NCI-H1417 (cell line): ENCODE measurements at regions not wholly inside any gene's neighbourhood (a gene's known extent, or its start where the extent isn't known, plus 50 kb on each side); places are given as distances from the start of the nearest gene placed in this dataset.
"Not testable (repeated sequence)": the region's sequence is repeated elsewhere in the genome, so short reads cannot be mapped to it uniquely, and the experiment has no call there.

ENCODE experiments used
- DNase-seq, 3 experiments: peaks; one replicate each; lab custom pipeline; 2025; lab: John Stamatoyannopoulos, UW

DNA sequence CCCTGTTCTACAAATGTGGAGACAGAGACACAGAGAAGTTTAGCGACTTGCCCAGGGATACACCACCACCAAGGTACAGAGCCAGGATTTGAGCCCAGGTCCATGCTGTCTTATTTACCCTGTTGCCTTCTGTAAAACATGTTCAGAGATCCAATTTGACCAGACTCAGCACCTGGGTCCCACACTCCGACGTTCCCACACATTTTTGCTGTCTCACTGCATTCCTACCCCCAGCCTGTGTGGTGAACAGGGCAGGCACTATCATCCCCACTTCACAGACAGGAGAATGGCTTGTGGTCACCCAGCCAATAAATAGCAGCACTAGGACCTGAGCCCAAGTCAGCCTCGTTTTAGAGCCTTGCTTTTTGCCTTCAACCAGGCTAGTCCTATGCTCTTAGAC lies 102.8 kb downstream of the PJA1 start:
- DNase-seq = no peak

DNA sequence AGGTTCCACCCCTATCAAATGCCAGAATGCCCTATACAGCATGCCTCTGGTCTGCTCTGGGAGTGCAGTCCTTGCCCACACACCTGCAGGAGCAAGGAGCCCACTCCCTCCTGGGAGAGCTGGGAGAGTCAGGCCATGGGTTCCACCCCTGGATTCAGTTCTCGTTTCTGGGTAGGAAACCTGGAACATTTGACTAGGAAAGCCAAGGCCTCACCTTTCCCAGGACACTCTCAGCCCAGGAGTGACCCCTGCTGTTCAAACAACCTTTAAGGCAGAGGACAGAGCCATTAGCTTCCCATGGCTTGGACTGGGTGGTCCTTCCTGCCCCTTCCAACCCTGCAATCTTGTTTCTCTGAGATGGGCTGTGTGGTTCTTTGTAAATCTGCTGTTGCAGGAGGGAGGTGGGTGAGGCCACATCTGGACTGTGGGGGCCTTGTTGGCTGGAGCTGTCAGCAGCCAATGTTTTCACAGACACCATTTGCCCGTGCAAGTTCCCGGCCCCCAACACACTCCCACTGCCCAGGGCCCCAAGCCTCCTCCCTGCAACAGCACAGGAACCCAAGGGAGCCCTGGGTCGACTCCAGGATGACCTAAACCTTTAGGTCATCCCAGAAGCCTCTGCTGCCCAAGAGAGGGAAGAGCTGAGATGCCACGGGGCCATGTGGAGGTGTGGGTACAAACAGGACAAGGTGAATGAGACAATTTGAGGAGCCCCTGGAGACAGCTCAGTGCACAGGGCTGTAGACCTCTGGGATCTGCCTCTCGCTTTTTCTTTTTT lies 104.4 kb downstream of the PJA1 start:
- peak in 1 of 3 experiments; percentile 20 for DNase-seq

DNA sequence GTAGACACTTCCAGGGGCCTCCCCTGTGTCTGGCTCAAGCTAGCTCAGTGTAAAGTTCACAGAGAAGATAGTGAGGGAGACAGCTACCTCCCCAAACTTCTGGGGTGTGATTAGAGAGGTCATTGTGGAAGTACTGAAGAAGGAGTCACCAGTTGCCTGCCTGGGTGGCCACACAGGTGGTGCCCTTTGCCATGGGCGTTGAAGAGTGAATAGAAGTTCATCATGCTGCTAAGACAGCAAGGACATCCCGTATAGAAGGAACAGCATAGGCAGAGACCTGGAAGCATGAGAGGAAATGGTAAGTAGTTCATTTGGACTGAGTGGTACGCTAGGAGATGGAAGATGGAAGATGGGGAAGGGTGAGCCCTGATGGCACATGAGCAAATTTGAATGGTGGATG lies 110.1 kb downstream of the PJA1 start:
- DNase-seq = no peak

DNA sequence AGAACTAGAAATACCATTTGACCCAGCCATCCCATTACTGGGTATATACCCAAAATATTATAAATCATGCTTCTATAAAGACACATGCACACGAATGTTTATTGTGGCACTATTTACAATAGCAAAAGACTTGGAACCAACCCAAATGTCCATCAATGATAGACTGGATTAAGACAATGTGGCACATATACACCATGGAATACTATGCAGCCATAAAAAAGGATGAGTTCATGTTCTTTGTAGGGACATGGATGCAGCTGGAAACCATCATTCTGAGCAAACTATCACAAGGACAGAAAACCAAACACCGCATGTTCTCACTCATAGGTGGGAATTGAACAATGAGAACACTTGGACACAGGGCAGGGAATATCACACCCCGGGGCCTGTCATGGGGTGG lies 110.8 kb downstream of the PJA1 start:
- DNase-seq = not testable (repeated sequence)

DNA sequence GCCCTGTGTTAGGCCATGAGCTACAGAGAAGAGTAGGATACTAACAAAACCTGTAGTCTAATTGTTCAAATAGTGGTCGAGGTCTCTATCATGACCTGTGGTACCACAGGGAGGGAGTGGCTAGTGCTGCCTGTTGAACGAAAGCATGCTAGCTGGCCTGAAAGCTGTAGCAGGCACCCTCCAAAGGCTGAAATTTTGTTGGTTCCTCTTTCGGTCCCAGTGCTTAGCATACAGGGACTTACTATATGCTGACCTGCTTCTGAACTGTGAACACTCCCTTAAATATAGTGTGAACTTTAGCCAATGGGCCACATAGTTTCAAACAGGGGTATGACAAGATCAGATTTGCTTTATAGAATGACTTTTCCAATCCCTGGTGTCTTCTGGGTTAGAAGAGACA lies 113.4 kb downstream of the PJA1 start:
- no peak for DNase-seq

DNA sequence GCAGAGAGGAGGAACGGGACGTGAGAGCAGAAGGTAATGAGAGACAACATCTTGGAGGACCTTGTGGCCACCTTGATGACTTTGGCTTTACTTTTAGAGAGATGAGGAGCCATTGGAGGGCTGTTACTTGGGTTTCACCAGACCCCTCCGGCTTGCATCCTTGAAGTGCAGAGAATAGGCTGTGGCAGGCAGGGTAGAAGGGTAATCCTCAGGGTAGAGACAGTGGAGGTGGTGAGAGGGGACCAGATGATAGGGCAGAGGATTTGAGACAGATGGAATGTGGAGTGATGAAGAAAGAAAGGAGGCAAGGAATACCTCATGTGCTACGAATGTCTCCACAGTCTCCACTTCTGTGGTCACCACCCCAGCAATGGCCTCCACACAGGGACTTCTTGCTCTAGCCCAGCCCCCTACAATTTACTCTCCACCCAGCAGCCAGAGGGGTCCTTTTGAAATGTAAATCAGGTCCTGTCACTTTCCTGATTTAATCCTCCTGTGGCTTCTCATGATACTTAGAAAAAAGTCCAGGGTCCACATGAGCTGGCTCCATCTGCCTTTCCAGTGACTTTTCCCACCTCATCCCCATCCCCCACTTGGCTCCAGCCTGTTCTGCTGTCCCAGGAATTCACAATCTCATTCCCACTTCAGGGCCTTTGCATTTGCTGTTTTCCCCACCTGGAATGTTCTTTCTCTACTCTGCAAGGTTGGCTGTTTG lies 115.0 kb downstream of the PJA1 start:
- DNase-seq = no peak

DNA sequence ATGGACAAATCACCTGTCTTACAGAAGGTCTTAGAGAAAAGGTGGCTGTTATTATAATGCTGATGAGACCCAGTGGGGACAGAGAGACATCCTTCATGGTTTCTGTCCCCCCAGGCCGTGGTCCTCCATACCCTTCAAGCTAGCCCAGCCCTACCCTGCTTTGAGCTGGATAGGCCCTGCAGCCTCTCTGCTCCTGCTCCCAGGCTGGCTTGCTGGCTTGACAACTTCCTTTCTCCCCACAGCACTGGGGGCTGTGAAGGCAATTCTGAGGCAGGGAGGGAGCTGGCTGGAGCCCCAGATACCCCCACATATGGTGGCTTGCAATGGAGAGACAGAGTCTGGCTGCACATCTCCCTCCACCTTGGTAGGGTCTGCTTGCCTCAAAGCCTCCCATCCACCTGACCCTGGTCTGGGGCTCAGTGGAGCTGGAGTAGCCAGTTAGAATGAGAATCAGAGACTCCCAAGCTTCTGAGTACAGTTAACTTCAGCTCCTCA lies 118.2 kb downstream of the PJA1 start:
- no peak for DNase-seq

DNA sequence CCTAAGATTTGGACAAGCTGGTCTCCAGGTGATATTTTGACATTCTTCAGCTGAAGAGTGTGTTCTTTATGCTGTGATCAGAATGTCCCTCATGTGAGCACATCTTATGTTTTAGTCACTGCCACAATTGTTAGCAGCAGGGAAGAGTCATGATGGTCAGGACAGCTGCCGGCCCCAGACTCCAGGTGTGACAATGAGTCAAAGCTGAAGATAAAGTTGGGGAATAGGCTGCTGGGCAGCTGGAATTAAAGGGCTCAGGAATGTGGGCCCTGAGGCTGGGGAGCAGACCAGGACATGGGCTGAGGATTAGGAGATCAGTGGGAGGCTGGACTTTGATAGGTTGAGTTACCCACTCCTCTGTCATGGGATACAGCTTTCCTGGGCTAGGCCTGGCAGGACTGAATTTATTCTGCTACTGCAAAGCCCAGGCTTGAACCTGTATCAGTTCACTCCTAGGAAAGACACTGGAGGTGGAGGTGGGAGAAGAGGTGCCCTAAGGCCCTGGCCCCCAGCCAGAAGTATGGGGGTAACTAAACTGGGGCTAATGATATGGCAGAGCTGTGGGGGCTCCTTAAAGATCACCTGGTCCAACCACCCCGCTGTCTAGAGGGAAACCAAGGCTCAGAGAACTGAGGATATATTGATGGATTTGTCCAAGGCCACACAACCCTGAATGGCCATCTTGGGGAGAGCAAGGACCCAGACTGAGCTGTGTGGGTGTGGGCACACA lies 119.5 kb downstream of the PJA1 start:
- no peak for DNase-seq

DNA sequence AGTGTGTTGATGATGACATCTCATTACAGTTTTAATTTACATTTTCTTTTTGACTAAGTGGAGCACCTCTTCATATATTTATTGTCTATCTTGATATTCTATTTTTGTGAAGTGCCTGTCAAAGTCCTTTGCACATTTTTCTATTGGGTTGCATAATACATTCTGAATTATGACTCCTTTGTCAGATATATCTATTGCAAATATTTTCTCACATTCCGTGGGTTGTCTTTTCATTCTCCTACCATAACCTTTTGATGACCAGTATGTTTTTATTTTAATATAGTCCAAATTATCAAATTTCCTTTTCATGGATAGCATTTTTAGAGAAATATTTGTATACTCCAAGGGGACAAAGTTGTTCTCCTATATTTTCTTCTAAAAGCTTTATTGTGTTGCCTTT lies 126.4 kb downstream of the PJA1 start:
- DNase-seq = no peak

DNA sequence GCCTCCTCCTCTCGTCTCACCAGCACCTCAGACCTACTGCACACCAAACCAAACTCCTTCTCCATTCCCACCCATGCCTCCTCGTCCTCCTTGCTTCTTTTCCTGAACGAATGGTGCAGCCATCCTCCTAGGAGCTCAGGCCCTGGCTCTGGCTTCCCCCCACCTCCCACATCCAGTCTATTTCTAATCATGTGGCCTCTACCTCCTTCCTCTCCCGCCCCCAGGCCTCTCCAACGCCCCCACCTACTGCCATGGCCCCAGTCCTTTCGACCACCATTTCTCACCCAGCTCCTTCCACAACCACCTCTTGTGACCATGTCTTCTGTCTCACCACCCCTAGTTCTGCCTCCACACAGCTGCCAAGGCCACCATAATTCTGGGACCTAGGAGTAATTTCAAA lies 127.1 kb downstream of the PJA1 start:
- DNase-seq = no peak

DNA sequence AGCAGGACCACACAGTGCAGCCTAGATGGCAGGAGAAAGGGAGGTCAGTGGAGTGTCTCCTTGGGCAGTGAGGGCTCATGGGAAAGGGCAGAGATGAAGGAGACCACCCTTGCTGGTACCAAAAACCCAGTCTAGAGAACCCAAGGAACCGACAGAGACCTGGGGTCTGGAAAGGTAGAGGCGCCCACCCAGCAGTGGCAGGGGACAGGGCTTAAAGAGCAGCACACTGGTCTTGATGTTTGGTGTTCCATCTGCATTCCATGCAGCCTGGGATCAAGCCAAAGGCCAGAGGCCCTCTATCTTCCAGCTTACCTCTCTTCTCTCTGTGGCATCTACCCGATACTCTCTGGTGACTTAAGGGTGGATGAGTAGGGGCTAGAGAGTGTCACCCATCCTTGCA lies 127.5 kb downstream of the PJA1 start:
- DNase-seq = no peak

DNA sequence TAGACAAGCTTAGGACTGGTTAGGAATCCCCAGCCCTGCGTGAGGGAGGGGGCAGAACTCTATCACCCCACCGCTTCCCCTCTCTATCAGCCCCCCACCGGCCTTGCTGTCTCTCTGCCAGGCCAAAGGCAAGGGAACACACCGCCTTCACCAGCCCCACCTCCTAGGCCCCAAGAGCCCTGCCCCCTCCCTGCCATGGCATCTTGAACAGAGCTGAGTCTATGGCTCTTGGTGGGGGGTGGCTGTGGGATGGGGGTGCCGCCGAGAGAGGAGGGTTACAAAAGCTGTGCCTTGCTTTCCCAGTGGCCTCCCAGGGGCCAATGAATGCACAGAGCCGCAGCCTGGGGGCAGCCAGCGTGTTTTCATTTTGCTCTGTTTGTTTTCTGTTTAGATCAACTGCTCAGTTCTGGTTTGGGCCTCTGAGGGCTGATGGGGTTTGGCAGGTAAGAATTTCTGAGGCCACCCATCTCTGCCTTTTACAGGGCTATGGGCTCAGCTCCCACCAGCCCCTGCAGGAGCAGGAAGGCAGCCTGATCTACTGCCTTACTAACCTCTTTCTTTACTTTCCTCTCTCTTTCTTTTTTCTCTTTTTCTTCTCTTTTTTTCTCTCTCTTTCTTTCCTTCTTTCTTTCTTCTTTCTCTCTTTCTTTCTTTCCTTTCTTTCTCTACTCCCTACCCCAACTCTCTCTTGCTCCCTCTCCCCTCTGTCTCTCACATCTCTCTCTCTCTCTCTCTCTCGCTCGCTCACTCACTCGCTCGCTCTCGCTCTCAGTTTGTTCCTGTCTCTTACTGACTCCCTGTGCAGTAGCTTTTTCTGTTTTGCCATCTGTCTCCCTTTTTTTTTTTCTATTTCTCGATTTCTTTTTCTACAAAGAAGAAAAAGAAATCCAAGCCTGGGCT lies 128.3 kb downstream of the PJA1 start:
- DNase-seq = no peak

DNA sequence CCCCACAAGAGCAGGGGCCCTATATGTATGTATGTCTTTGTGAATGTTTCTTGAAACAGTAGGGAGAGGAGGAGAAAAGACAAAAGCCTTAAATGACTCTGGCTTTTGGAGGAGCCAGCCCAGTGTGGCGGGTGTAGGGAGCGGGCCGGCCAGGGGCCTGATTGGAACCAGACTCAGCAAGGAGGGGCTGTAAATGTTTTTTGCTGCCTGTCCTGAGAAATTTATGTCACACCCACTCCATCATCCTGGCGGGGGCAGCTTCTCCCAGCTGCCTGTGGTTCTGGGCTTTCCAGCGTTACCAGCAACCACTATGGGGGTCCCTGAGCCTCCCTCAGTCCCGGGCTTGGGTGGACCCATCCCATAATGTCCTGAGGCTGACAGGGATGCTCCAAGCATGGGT lies 130.8 kb downstream of the PJA1 start:
- DNase-seq = no peak

DNA sequence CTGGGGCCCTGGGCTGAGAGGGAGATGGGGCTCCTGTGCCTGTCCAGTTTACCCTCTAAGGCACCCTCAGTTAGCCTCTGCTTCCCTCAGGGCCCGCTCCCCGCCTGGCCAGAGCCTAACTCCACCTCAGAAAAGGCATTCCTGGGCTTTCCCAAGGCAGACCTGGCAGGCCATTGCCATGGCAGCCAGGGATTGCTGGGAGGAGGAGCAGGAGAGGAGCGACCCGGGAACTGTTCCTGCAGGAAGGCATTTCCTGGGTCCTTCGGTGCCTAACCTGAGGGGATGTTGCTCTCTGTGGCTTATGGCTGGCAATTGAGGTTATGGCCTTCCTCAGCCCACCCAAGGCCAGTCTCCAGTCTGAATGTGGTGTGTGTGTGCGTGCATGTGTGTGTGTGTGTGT lies 131.3 kb downstream of the PJA1 start:
- DNase-seq = no peak

DNA sequence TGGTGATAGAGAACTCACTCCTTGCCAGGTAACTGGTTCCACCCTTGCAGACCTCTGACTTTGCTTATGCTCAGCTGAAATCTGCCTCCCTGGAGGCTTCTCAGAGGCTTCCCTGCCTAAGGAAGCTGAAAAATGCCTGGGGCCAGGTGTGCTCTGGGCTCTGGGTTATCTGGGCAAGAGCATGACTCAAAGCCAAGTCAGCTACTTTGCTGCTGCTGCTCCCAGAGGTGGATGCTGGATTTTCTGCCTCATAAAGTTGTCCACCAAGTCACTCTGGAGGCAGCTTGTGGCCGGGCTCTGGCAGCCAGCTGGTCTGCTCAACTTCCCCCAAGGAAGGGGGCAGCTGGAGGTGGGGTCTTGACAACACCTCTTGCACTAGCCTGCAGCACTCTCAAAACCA lies 132.7 kb downstream of the PJA1 start:
- no peak for DNase-seq

DNA sequence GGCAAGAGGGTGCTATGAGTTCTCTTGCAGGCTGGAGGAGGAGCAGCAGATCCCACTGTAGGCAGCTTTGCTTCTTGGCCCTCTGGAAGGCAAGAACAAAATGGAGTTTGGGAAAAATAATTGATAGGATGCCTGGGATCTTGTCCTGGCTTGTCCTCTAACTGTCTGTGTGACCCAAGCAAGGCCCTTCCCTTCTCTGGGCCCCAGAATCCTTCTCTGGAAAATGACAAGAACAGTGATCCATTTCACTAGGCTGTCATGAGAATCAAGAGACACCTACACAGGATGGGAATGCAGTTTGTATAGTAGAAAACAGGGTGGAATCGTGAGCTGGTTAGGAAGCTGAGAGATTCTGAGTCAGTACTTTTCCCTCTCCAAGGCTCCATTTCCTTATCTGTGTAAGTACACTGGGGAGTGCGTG lies 133.3 kb downstream of the PJA1 start:
- DNase-seq = no peak

DNA sequence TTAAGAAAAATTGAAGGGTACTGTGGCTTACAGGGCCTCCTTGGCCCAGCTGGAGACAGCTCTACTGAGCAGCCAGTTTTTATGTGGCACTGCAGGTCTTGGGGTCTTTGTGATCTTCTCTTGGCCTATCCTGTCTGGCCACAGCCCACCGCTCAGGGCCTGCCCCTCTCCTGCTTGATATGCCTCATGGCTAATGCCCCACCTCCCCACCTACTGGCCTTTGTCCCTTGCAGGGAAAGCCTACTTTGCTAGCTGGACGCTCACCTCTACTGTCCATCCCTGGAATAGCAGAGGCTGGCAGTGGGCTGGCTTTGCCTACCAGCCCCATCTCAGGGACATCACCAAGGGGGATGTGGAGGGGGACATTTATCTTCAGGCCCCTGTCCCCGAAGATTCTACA lies 134.1 kb downstream of the PJA1 start:
- DNase-seq = peak in 1 of 3 experiments; percentile 16

DNA sequence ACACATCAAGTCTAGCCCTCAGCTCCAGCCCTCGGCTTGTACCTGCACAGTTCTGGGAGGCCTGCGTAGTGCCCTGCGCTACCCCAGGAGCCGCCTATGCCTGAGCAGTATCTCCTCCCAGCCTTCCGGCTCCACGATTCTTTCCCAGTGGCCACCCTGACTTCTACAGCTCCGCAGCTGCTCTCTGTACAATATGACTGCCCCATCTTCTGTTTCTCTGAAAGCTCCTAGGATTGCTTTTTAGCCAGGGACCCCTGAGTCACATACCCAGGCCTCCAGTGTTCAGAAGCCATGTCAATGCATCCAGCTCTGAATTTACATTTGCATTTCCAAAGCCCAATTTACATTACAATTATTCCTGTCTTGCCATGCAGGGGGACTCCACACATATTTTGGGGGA lies 135.5 kb downstream of the PJA1 start:
- no peak for DNase-seq

DNA sequence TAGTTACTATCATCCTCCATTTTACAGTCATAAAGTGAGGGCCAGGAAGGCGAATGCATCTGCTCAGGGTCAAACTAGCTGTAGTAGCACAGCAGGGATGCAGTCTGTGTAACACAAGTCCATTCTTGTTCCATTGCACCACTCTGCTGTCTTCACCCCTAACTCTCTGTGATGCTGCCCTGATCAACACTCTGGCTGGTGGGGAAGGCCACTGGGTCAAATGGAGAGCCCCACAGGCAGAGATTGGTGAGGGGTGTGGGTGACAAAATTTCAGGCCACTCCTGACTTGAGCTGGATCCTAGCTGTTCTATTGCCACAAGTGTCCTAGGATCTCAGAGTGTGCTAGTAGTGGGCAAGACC lies 136.5 kb downstream of the PJA1 start:
- no peak for DNase-seq

DNA sequence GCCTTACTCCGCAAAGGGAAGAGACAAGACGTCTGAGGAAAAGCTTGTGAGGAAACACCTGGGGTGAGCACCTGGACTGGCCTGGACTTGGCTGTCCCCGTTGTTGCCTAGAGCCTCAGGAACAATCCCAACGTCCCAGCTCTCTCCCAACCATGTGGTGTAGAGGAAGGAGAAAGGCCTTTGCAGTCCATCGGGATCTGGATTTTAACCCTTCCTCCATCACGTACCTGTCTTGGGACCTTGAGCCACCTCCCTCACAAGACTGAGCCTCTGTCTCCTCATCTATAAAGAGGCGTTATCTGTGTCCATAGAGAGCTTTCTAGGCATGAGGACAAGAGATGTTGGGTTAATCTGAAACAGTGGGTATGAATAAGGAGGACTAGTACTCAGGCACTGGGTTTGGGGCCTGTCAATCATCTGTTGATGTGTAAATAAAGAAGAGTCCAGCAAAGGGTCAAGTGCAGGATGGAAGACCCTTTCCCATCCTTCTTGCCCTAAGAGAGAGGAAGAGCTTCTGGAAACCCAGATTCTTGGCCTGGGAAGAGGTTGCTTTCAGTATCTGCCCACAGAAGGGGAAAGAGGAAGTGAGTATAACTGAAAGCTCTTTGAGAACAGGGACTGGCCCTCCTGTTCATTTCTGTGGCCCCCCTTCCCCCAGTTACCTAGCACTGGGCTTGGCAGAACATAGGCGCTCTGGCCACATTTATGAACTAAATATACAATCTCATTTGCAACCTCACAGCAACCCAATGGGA lies 137.1 kb downstream of the PJA1 start:
- DNase-seq = no peak
